ENCODE measurements at regions not wholly inside any gene's neighbourhood (a gene's known extent, or its start where the extent isn't known, plus 50 kb on each side); places are given as distances from the start of the nearest gene placed in this dataset.

DNA sequence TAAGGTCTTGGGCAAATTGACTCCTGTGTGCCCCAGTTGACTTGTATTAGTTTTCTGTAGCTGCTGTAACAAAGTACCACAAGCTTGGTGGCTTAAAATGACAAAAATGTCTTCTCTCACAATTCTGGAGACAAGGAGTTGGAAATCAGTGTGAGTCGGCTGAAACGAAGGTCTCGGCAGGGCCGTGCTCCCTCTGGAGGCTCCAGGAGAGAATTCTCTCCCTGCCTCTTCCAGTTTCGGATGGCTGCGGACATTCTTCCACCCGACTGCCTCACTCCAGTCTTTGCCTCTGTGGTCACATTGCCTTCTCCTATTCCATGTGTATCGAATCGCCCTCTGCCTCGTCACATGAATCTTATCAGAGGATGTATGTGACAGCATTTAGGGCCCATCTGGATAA is 66.0 kb upstream of the PHOX2B start:
- TF ChIP-seq, protein P1, sequence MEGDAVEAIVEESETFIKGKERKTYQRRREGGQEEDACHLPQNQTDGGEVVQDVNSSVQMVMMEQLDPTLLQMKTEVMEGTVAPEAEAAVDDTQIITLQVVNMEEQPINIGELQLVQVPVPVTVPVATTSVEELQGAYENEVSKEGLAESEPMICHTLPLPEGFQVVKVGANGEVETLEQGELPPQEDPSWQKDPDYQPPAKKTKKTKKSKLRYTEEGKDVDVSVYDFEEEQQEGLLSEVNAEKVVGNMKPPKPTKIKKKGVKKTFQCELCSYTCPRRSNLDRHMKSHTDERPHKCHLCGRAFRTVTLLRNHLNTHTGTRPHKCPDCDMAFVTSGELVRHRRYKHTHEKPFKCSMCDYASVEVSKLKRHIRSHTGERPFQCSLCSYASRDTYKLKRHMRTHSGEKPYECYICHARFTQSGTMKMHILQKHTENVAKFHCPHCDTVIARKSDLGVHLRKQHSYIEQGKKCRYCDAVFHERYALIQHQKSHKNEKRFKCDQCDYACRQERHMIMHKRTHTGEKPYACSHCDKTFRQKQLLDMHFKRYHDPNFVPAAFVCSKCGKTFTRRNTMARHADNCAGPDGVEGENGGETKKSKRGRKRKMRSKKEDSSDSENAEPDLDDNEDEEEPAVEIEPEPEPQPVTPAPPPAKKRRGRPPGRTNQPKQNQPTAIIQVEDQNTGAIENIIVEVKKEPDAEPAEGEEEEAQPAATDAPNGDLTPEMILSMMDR (IDR thresholded peaks at IDR 0.05): no peak
- TF ChIP-seq POLR2A (IDR thresholded peaks at IDR 0.05): no peak
- no peak for DNase-seq (ENCODE audit: low spot score in 2 of 2)
- WGBS, 2 donors: 32 to 43% methylated on average over 10 of the region's 10 CpGs
- H3K4me3 ChIP-seq (ENCODE audit: low read depth, poor library complexity, severe bottlenecking): no peak overlapping the region
- intact Hi-C loops (cut with DNase I; ENCODE audit: low total_unique reads): no loop called here

DNA sequence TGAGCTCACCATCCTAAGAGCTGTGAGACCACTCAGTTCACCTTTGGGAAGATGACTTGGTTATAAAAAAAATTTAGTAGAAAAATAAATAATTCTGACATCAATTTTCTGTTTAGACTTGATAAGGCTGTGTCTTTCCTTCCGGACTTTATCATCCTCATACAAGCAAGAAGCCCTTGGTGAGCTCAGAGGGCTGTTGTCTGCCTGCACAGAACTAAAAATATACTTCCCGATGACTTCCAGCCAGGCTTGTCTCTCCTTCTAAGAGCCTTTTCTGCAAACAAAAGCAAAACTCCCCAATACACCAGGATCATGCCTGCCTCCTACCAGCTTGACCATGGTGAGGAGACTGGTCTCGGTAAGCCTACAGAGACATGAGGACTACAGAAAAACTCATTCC is 58.3 kb upstream of the PHOX2B start:
- intact Hi-C loops (cut with DNase I; ENCODE audit: low total_unique reads): no loop called here
- DNase-seq (ENCODE audit: low spot score in 2 of 2): no peak
- WGBS, 2 donors: 72 to 80% methylated on average over 3 of the region's 3 CpGs
- no peak for TF ChIP-seq POLR2A (IDR thresholded peaks at IDR 0.05)
- TF ChIP-seq, protein P1 (IDR thresholded peaks at IDR 0.05): no peak
- no peak overlapping the region for H3K4me3 ChIP-seq (ENCODE audit: low read depth, poor library complexity, severe bottlenecking)

DNA sequence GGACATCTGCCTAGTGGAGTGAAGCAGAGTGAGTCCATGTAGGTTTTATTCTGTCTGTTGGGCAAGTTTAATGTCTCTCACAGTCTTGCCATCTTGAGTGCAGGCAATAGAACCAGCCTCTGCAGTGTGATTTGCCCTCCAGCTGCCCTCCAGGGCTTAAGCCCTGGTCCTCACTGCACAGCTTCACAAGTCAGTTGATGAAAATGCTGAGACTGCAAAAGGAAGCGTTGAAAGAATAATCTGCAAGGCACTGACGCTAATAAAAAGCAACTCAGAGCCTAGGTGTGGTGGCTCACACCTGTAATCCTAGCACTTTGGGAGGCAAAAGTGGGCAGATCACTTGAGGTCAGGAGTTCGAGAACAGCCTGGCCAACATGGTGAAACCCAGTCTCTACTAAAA is 54.1 kb upstream of the PHOX2B start:
- no peak overlapping the region for H3K4me3 ChIP-seq (ENCODE audit: low read depth, poor library complexity, severe bottlenecking)
- 80 to 85% methylated on average over 3 of the region's 3 CpGs for WGBS, 2 donors
- intact Hi-C loops (cut with DNase I; ENCODE audit: low total_unique reads): no loop called here
- TF ChIP-seq POLR2A (IDR thresholded peaks at IDR 0.05): no peak
- TF ChIP-seq, protein P1 (IDR thresholded peaks at IDR 0.05): no peak
- DNase-seq (ENCODE audit: low spot score in 2 of 2): no peak

DNA sequence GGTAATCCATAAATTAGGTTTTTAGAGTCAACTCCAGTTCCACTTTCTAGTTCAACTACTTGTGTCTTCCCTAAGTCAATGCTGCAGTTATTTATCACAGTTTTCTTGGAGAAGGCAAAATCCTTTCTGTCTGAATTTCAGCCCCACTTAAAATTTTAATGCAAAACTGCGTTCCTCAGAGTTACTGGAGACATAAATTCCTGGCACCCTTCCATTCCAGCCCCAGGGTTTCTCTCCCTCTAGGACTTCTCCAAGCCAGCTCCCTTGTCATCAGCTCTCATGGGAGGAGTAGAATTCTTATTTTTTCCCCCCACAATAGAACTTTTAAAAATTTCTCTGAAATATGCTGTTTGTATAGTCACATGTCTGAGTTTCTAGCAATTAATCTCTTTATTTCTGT is 50.6 kb upstream of the PHOX2B start:
- no peak for DNase-seq (ENCODE audit: low spot score in 2 of 2)
- 21 to 35% methylated on average over 1 of the region's 1 CpG for WGBS, 2 donors
- no peak overlapping the region for H3K4me3 ChIP-seq (ENCODE audit: low read depth, poor library complexity, severe bottlenecking)
- intact Hi-C loops (cut with DNase I; ENCODE audit: low total_unique reads): no loop called here
- TF ChIP-seq, protein P1 (IDR thresholded peaks at IDR 0.05): no peak
- TF ChIP-seq POLR2A (IDR thresholded peaks at IDR 0.05): no peak
